PFSK-1 (cell line): ENCODE measurements at regions not wholly inside any gene's neighbourhood (a gene's known extent, or its start where the extent isn't known, plus 50 kb on each side); places are given as distances from the start of the nearest gene placed in this dataset.

Experiments used
- FOXP2 ChIP-seq: optimal IDR thresholded peaks from 2 replicates; pipeline ENCODE3; 2011; ENCODE audit warnings: borderline replicate concordance, control low read depth, inconsistent platforms; ENCODE audit not compliant: insufficient read depth; ENCODE audit errors: extremely low read length, extremely low read depth
- POLR2AphosphoS5 ChIP-seq: IDR thresholded peaks from 2 replicates; pipeline ENCODE4 v1.6.1; 2012; ENCODE audit warnings: low read depth, mild to moderate bottlenecking, control low read depth, low read length, moderate library complexity
- SIN3A ChIP-seq: IDR thresholded peaks from 2 replicates; pipeline ENCODE4 v1.6.1; 2012; ENCODE audit warnings: mild to moderate bottlenecking, low read length, moderate library complexity, borderline replicate concordance; ENCODE audit not compliant: insufficient read depth
- TAF1 ChIP-seq: IDR thresholded peaks from 2 replicates; pipeline ENCODE4 v1.6.1; 2012; ENCODE audit warnings: low read length, control low read depth, borderline replicate concordance; ENCODE audit not compliant: insufficient read depth
- TF ChIP-seq, protein P1 (sequence below), 2 experiments: IDR thresholded peaks; 2 replicates each; pipeline versions ENCODE4 v1.6.1 to v1.8.0; 2011 to 2012; ENCODE audit warnings: low read depth in 2 of 2, low read length in 2 of 2, control low read depth in 1 of 2, inconsistent platforms in 1 of 2, mild to moderate bottlenecking in 1 of 2, moderate library complexity in 1 of 2; ENCODE audit not compliant: insufficient read depth in 1 of 2

DNA sequence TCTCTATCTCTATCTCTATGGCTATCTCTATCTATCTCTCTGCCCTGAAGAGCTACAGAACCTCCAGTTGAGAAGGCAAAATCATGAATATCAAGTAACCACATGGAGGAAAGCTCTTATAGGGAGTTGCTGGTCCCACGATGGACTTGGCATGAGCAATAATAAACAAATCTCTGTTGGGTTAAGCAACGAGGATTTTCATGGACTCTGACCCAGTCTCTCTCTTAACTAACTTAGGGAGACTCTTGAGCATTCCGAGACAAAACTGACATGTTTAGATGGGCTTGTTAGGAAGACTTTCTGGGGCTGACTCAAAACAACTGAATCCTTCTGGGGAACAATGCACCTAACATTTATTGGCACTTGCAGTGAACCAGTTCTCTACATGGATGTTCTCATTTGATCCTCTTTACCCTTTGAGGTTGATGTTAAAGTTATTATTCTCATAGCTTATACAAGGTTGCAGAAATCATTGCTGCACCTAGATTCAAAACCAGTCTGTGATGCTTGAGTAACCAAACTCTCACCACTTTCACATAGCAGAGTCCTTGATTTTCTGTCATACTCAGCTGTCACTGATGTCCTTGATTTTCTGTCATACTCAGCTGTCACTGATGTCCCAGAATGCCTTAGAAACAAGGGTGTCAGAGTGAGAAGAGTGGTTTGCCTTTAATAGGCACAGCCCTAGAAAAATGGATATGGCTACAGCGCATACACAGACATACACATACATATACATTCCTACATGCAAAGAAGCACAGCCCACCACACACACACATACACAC lies 354.6 kb upstream of the MAF start:
- TF ChIP-seq, protein P1, sequence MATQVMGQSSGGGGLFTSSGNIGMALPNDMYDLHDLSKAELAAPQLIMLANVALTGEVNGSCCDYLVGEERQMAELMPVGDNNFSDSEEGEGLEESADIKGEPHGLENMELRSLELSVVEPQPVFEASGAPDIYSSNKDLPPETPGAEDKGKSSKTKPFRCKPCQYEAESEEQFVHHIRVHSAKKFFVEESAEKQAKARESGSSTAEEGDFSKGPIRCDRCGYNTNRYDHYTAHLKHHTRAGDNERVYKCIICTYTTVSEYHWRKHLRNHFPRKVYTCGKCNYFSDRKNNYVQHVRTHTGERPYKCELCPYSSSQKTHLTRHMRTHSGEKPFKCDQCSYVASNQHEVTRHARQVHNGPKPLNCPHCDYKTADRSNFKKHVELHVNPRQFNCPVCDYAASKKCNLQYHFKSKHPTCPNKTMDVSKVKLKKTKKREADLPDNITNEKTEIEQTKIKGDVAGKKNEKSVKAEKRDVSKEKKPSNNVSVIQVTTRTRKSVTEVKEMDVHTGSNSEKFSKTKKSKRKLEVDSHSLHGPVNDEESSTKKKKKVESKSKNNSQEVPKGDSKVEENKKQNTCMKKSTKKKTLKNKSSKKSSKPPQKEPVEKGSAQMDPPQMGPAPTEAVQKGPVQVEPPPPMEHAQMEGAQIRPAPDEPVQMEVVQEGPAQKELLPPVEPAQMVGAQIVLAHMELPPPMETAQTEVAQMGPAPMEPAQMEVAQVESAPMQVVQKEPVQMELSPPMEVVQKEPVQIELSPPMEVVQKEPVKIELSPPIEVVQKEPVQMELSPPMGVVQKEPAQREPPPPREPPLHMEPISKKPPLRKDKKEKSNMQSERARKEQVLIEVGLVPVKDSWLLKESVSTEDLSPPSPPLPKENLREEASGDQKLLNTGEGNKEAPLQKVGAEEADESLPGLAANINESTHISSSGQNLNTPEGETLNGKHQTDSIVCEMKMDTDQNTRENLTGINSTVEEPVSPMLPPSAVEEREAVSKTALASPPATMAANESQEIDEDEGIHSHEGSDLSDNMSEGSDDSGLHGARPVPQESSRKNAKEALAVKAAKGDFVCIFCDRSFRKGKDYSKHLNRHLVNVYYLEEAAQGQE (IDR thresholded peaks at IDR 0.05; ENCODE audit: insufficient read depth in 1 of 2, low read depth in 2 of 2, low read length in 2 of 2), result no peak
- TF ChIP-seq SIN3A (no peak), POLR2AphosphoS5 (no peak), FOXP2 (no peak), TAF1 (no peak)
